SK-N-DZ (cell line): ENCODE measurements at regions not wholly inside any gene's neighbourhood (a gene's known extent, or its start where the extent isn't known, plus 50 kb on each side); places are given as distances from the start of the nearest gene placed in this dataset.
A peak's percentile ranks its signal among the peaks of the same experiment; 100 is the strongest.
"Not testable (repeated sequence)": the region's sequence is repeated elsewhere in the genome, so short reads cannot be mapped to it uniquely, and the experiment has no call there.

Source experiments
- DNase-seq: peaks from one replicate; pipeline ENCODE4 v3.0.0-alpha.2; 2015; ENCODE audit warnings: low spot score

- no peak for DNase-seq
Measured at GRCh38 chrX:38939067-38939466, 137.8 kb downstream of the MID1IP1 start.

GRCh38 chrX:38940547-38940946 lies 139.3 kb downstream of the MID1IP1 start:
- DNase-seq, result no peak

- no peak for DNase-seq
Measured at GRCh38 chrX:38941675-38942074, 140.4 kb downstream of the MID1IP1 start.

GRCh38 chrX:38943120-38943519 lies 141.9 kb downstream of the MID1IP1 start:
- DNase-seq, result no peak

- DNase-seq, result no peak
Measured at GRCh38 chrX:38948046-38948445, 146.8 kb downstream of the MID1IP1 start.

GRCh38 chrX:38954520-38954919 lies 153.3 kb downstream of the MID1IP1 start:
- peak; percentile 55 for DNase-seq

- DNase-seq, result no peak
Measured at GRCh38 chrX:38959736-38960135, 158.5 kb downstream of the MID1IP1 start.

- DNase-seq, result no peak
Measured at GRCh38 chrX:38960137-38960536, 158.9 kb downstream of the MID1IP1 start.

GRCh38 chrX:38961936-38962335 lies 160.7 kb downstream of the MID1IP1 start:
- DNase-seq, result no peak

GRCh38 chrX:38963244-38963643 lies 162.0 kb downstream of the MID1IP1 start:
- not testable (repeated sequence) for DNase-seq

- no peak for DNase-seq
Measured at GRCh38 chrX:38965888-38966287, 164.6 kb downstream of the MID1IP1 start.

GRCh38 chrX:38968344-38969216 lies 167.3 kb downstream of the MID1IP1 start:
- DNase-seq, result peak; percentile 76

- no peak for DNase-seq
Measured at GRCh38 chrX:38970074-38970473, 168.8 kb downstream of the MID1IP1 start.

- no peak for DNase-seq
Measured at GRCh38 chrX:38970845-38971244, 169.6 kb downstream of the MID1IP1 start.

GRCh38 chrX:38973322-38973721 lies 172.1 kb downstream of the MID1IP1 start:
- DNase-seq, result peak; percentile 39

GRCh38 chrX:38974542-38974941 lies 173.3 kb downstream of the MID1IP1 start:
- DNase-seq, result no peak

GRCh38 chrX:38975368-38975942 lies 174.2 kb downstream of the MID1IP1 start:
- no peak for DNase-seq

GRCh38 chrX:38982370-38982769 lies 181.1 kb downstream of the MID1IP1 start:
- DNase-seq, result no peak

- no peak for DNase-seq
Measured at GRCh38 chrX:38982843-38983242, 181.6 kb downstream of the MID1IP1 start.

GRCh38 chrX:38985375-38985774 lies 184.1 kb downstream of the MID1IP1 start:
- no peak for DNase-seq

GRCh38 chrX:38985945-38986344 lies 184.7 kb downstream of the MID1IP1 start:
- DNase-seq, result no peak

GRCh38 chrX:38986586-38986985 lies 185.3 kb downstream of the MID1IP1 start:
- peak; percentile 55 for DNase-seq

- peak; percentile 90 for DNase-seq
Measured at GRCh38 chrX:38987198-38987651, 186.0 kb downstream of the MID1IP1 start.
